GM18502 (cell line): ENCODE measurements at regions not wholly inside any gene's neighbourhood (a gene's known extent, or its start where the extent isn't known, plus 50 kb on each side); places are given as distances from the start of the nearest gene placed in this dataset.
"Not testable (repeated sequence)": the region's sequence is repeated elsewhere in the genome, so short reads cannot be mapped to it uniquely, and the experiment has no call there.

ENCODE experiments used
- ATAC-seq: cut with Tn5 transposase; IDR thresholded peaks from one replicate; pipeline ENCODE4 v1.9.1; 2021; ENCODE audit warnings: mild to moderate bottlenecking; ENCODE audit not compliant: unreplicated experiment, poor library complexity

- ATAC-seq = no peak
These were observed 657.5 kb downstream of the RFPL4B start for GRCh38 chr6:113004470-113005270.

GRCh38 chr6:113006494-113006893 lies 659.4 kb downstream of the RFPL4B start:
- no peak for ATAC-seq

- no peak for ATAC-seq
These were observed 662.6 kb downstream of the RFPL4B start for GRCh38 chr6:113009682-113010081.

GRCh38 chr6:113010196-113010989 lies 663.3 kb downstream of the RFPL4B start:
- ATAC-seq = no peak

GRCh38 chr6:113011389-113011788 lies 664.3 kb downstream of the RFPL4B start:
- no peak for ATAC-seq

GRCh38 chr6:113011801-113012200 lies 664.7 kb downstream of the RFPL4B start:
- ATAC-seq = no peak

GRCh38 chr6:113015249-113015648 lies 668.1 kb downstream of the RFPL4B start:
- no peak for ATAC-seq

GRCh38 chr6:113017353-113017752 lies 670.2 kb downstream of the RFPL4B start:
- no peak for ATAC-seq

GRCh38 chr6:113018351-113019151 lies 671.4 kb downstream of the RFPL4B start:
- no peak for ATAC-seq

GRCh38 chr6:113019176-113019575 lies 672.0 kb downstream of the RFPL4B start:
- ATAC-seq = no peak

GRCh38 chr6:113027780-113028179 lies 680.6 kb downstream of the RFPL4B start:
- ATAC-seq = no peak

GRCh38 chr6:113029161-113029560 lies 682.0 kb downstream of the RFPL4B start:
- not testable (repeated sequence) for ATAC-seq

- ATAC-seq = no peak
These were observed 684.6 kb downstream of the RFPL4B start for GRCh38 chr6:113031591-113032238.

- ATAC-seq = no peak
These were observed 691.9 kb downstream of the RFPL4B start for GRCh38 chr6:113039005-113039404.

GRCh38 chr6:113047148-113047547 lies 700.0 kb downstream of the RFPL4B start:
- ATAC-seq = no peak

- no peak for ATAC-seq
These were observed 700.8 kb downstream of the RFPL4B start for GRCh38 chr6:113047932-113048331.

GRCh38 chr6:113048741-113049140 lies 701.6 kb downstream of the RFPL4B start:
- ATAC-seq = no peak

GRCh38 chr6:113049190-113049589 lies 702.1 kb downstream of the RFPL4B start:
- no peak for ATAC-seq

GRCh38 chr6:113050010-113050858 lies 703.1 kb downstream of the RFPL4B start:
- ATAC-seq = no peak
